ENCODE measurements at regions not wholly inside any gene's neighbourhood (a gene's known extent, or its start where the extent isn't known, plus 50 kb on each side); places are given as distances from the start of the nearest gene placed in this dataset.
"Not testable (repeated sequence)": the region's sequence is repeated elsewhere in the genome, so short reads cannot be mapped to it uniquely, and the experiment has no call there.

GRCh38 chr1:106412321-106412720 is 644.2 kb upstream of the PRMT6 start:
- DNase-seq (ENCODE audit: low spot score) = not testable (repeated sequence)

DNA sequence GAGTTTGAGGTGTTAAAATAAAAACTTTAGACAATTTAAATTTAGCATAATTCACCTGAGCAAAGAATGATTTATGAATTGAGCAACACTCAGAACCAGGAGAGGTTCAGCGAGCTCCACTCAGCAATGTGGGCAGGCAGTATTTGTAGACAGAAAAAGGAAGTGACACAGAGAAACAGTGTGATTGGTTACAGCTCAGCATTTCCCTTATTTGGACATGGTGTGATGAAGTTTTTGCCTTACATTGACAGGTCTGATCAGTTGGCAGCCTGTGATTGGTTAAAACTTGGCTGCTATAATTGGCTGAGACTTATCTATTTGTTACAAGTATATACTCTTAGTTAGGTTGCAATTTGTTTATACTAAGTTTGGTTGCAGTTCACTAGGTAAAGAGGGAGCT is 621.2 kb upstream of the PRMT6 start:
- DNase-seq (ENCODE audit: low spot score) = no peak

- DNase-seq (ENCODE audit: low spot score) = no peak
These were observed 617.0 kb upstream of the PRMT6 start for GRCh38 chr1:106439475-106439874.

GRCh38 chr1:106447466-106447865 is 609.0 kb upstream of the PRMT6 start:
- DNase-seq (ENCODE audit: low spot score) = no peak

DNA sequence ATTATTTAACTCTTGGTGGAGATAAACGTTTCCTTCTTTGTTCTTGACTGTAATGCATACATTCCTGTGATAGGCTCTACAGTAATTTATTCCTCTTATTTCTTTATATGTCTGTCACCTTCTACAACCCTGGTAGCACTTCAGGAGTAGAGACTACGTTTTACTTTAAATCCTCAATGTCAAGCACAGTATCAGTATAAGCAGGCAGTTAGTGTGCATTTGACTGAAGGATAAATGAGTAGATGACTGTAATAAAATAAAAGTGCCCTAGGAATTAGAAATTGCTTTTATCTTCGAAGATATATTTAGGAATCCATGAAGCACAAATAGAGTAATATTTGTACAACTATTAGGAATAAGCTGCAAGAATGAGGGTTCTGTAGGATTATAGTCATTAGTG is 599.6 kb upstream of the PRMT6 start:
- no peak for DNase-seq (ENCODE audit: low spot score)

DNA sequence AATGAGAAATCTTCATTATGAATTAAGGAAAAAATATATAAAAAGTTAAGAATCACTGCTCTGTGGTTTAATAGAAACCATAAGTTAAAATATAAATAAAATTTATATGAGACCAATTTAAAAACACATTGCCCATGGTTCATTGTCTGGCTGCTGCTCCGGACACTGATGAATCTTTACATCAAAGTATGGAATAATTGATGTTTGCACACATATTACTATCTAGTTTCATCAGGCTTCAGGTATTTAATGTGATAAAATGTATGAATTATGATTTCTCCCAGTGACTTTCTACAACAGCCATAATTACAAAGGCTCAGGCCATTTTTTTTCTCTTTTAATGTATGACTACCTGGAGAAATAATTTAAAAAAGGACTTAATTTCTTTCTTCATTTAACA is 599.1 kb upstream of the PRMT6 start:
- DNase-seq (ENCODE audit: low spot score) = no peak

DNA sequence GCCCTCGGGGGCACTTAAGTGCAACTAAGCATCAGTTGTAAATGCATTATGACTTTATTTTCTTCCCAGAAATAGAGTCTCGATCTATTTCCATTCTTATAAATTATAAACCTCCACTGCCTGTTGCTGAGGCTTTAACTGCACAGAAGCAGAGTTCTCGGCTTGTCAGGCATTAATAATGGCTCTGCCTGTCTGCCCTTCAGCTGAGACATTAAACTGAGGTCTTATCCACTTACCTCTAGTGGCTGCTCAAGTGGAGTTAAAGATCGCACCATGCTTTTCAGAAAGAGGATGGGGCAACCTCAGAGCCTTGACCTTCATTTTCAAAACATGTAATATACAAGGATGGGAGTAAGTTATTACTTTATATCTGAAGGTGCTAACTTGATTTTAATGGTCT is 597.6 kb upstream of the PRMT6 start:
- no peak for DNase-seq (ENCODE audit: low spot score)

DNA sequence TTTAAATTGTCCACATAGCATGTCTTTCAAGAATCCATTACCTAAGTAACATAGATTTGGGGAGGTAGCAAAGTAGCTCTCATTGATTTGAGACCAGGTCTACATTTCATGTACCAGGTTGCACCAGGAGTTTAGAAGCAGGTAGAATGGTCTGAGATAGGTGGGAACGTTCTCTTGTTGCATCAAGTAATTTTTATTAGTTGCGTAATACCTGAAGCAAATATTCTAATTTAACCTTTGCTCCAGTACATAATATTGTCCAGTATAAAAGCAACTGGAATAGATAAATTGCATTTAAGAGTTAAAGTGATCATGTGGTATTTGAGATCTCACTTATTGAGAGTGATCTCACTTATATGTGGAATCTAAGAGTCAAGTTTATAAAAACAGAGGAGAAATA is 597.1 kb upstream of the PRMT6 start:
- DNase-seq (ENCODE audit: low spot score) = no peak

DNA sequence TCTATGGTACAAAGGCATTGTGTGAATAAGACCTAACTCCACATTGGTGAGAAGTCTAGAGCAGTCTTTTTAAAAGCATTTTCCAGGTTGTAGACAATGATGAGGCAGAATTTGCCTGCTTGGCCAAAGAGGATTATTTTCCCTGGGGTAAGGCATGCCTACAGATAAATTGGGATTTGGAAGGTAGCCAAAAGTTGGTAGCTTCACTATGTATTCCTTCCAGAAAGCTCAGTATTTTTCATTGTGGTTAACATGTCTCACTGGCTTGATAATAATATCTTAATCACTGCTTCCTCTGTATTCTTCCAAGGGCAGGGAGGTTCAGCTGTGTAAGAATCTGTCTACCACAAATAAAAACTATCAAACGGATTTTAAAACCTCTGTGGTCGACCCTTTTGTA is 590.8 kb upstream of the PRMT6 start:
- no peak for DNase-seq (ENCODE audit: low spot score)

- DNase-seq (ENCODE audit: low spot score) = no peak
These were observed 575.8 kb upstream of the PRMT6 start for GRCh38 chr1:106480629-106481028.

DNA sequence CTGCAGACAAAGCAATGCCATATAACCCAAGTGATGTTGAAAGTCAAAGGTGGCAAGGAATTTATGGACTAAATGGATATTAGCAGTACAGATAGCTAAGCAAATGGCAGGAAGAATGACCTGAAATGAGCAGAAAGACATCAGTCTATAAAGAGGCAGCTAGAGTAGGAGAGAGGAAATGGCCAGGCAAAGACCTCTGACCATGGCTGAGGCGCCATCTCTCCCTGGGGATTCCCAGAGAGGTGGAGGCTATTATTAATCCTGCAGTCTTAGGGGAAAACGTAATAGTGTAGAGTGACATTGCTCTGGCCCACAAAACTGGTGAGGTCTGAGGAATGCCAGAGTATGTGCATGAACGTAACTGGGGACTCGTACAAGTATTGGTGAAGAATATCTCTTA is 563.6 kb upstream of the PRMT6 start:
- DNase-seq (ENCODE audit: low spot score) = no peak

DNA sequence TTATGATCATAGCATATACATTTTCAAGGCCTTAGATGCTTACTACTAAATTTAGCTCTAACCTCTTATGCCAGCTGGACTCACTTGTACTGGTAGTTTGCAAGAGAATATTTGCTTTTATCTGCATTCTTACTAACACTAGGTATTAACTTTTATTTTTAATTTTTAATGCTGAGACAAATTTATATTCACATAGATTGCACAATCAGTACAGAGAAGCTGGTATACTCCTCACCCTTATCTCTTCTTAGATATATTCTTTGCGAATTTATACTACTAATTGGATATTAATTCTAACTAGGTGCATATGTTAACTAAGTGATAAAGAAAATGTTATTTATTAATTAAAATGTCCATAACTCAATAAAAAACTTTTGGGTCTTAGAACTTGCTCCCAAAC is 561.8 kb upstream of the PRMT6 start:
- DNase-seq (ENCODE audit: low spot score) = no peak

DNA sequence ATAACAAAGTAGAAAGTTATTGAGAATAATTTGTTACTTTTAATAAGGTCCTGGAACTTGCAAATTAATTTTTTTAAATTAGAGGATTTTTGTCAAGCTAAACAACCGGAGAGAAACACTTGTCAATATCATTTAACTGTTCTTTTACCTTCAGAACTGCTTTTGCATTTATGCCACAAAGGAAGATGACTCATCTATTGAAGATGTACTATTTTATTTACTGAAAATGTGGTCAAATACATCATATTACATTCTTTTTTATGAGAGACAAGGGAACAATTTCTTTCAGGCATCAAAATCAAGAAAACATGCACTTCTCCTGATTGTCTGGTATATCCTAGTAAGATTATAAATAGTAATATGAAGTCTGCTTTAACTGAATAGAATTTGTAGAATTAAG is 558.2 kb upstream of the PRMT6 start:
- DNase-seq (ENCODE audit: low spot score) = no peak

GRCh38 chr1:106502659-106503058 is 553.8 kb upstream of the PRMT6 start:
- DNase-seq (ENCODE audit: low spot score) = no peak

GRCh38 chr1:106515375-106515774 is 541.1 kb upstream of the PRMT6 start:
- no peak for DNase-seq (ENCODE audit: low spot score)

GRCh38 chr1:106517224-106517623 is 539.2 kb upstream of the PRMT6 start:
- no peak for DNase-seq (ENCODE audit: low spot score)

DNA sequence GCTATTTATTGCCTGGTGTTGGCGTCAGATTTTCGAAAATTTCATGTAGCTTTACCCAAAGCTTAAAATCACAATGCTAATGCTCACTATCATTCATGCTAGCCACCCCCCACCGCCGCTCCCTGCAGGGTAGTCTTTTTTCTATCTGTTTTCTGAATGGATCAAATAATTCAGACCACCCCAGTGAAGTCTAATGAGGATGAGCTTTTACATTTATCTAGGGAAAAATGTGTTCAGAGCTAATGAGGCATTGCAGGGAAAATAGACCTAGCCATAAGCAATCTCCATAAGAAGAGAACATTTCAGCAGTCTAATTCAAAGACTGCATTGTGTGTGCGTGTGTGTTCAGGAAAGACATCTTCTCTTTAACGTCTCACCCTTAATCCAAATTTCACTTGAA is 533.0 kb upstream of the PRMT6 start:
- DNase-seq (ENCODE audit: low spot score) = no peak

- DNase-seq (ENCODE audit: low spot score) = no peak
These were observed 531.8 kb upstream of the PRMT6 start for GRCh38 chr1:106524631-106525030.

GRCh38 chr1:106526650-106527049 is 529.8 kb upstream of the PRMT6 start:
- DNase-seq (ENCODE audit: low spot score) = no peak

GRCh38 chr1:106534612-106535011 is 521.9 kb upstream of the PRMT6 start:
- DNase-seq (ENCODE audit: low spot score) = no peak

- DNase-seq (ENCODE audit: low spot score) = no peak
These were observed 519.7 kb upstream of the PRMT6 start for GRCh38 chr1:106536741-106537140.

GRCh38 chr1:106548726-106549125 is 507.7 kb upstream of the PRMT6 start:
- no peak for DNase-seq (ENCODE audit: low spot score)

DNA sequence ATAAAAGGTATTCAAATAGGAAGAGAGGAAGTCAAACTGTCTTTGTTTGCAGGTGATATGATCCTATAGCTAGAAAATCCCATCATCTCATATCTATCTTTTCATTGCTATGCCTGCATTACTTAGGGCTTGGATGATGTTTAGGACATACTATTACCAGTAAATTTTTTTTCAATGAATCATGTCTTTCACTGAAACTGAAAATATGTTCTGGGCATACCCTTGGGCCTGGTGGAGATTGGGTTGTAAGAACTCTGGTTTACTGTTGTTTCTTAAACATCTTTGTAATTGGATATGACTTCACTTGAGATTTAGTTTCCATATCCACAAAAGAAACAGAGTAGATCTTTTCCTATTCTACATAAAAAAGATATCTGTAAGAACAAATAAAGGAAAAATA is 502.2 kb upstream of the PRMT6 start:
- no peak for DNase-seq (ENCODE audit: low spot score)

DNA sequence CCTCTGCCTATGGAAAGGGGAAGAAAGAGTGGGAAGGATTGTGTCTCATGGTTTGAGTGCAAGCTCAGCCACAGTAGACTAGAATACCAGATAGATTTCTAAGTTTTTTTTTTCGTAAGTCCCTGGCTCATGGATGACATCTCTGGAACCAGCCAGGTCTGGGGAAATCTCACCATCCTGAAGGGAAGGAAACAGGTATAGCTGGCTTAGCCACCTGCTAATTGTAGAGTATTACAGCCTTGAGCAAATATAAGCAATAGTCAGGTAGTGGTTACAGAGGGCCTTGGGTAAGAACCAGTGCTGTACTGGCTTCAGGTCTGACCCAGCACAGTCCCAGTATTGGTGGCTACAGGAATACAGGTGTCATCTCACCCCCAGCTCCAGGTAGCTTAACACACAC is 500.9 kb upstream of the PRMT6 start:
- DNase-seq (ENCODE audit: low spot score) = no peak

DNA sequence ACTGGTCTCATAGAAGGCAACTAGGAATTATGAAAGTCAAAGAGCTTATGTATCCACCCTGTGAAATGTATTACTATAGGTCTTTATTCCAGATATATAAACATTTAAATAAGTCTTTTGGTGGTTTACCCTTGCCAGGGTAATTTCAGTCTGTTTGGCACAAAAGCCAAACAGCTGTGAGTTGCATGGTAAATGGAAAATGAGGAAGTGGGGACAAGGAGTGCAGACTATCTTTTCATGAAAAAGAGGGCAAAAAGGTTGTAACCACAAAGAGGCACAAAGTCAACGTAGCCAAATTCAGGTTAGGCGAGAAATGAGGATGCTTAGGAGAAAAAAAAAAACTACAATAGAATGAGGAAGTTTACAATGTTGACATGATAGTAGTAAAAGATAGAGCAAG is 492.3 kb upstream of the PRMT6 start:
- no peak for DNase-seq (ENCODE audit: low spot score)

All from CD4-positive, alpha-beta T cell treated with Interleukin-15 for 4 hours (primary cell).